B cell (primary cell): ENCODE measurements at regions not wholly inside any gene's neighbourhood (a gene's known extent, or its start where the extent isn't known, plus 50 kb on each side); places are given as distances from the start of the nearest gene placed in this dataset.

Source experiments
- ATAC-seq: fragments of 200-7000 bp; cut with Tn5 transposase; one replicate; pipeline ENCODE4 v1.10.0; 2021; ENCODE audit warnings: low read depth, mild to moderate bottlenecking, moderate number of reproducible peaks, moderate library complexity
- CTCF ChIA-PET: fragments of 350-600 bp; sonication (Branson Sonifier 250); formaldehyde crosslinking; loops from one replicate; lab custom pipeline; 2021; ENCODE audit warnings: antibody characterized with exemption, inconsistent platforms; lab: Charles Lee
- POLR2A ChIA-PET: fragments of 350-600 bp; sonication (Branson Sonifier 250); formaldehyde crosslinking; loops from one replicate; lab custom pipeline; 2021; ENCODE audit warnings: antibody characterized with exemption; lab: Charles Lee
- DNase-seq: peaks from one replicate; pipeline ENCODE4 v3.0.0; 2013
- H2AFZ ChIP-seq: 2 replicates; pipeline ENCODE4 v1.6.1; 2012; ENCODE audit warnings: mild to moderate bottlenecking, low read depth, low read length; ENCODE audit not compliant: insufficient read depth, poor library complexity, severe bottlenecking
- H3K27ac ChIP-seq, 2 donors: 1 replicate in 1 of 2; 2 replicates in 1 of 2; pipeline ENCODE4 v1.5.1; 2012 to 2013; ENCODE audit warnings: low read length in 2 of 2, mild to moderate bottlenecking in 2 of 2, moderate library complexity in 1 of 2
- H3K27me3 ChIP-seq, 4 experiments: fragments of 200-600 bp in 1 of 4; sonication (generic) in 1 of 4; replicated peaks in 1 of 4; 1 replicate in 2 of 4; 2 replicates in 2 of 4; pipeline versions ENCODE4 v1.6.1 to v1.7.0; 2013 to 2016; ENCODE audit warnings: low read length in 3 of 4, mild to moderate bottlenecking in 2 of 4, mixed read lengths in 1 of 4, moderate library complexity in 1 of 4; ENCODE audit not compliant: insufficient read depth in 4 of 4, control insufficient read depth in 3 of 4; ENCODE audit errors: control extremely low read depth in 1 of 4
- H3K36me3 ChIP-seq, 2 experiments: replicated peaks in 1 of 2; 1 replicate in 1 of 2; 2 replicates in 1 of 2; pipeline versions ENCODE4 v1.6.1 to v1.7.1; 2013; ENCODE audit warnings: low read length in 1 of 2; ENCODE audit not compliant: insufficient read depth in 2 of 2, control insufficient read depth in 1 of 2; ENCODE audit errors: control extremely low read depth in 1 of 2, extremely low read depth in 1 of 2
- H3K4me1 ChIP-seq, 2 donors: fragments of 200-600 bp in 1 of 2; sonication (generic) in 1 of 2; 1 replicate in 1 of 2; 2 replicates in 1 of 2; pipeline versions ENCODE4 v1.5.1 to v1.6.1; 2013 to 2017; ENCODE audit warnings: low read length in 2 of 2; ENCODE audit not compliant: control insufficient read depth in 2 of 2, insufficient read depth in 2 of 2
- H3K4me2 ChIP-seq: replicated peaks from 2 replicates; pipeline ENCODE3; 2012; ENCODE audit warnings: mild to moderate bottlenecking, low read depth, low read length; ENCODE audit not compliant: poor library complexity, severe bottlenecking
- H3K4me3 ChIP-seq, 5 experiments: fragments of 200-600 bp in 1 of 5; sonication (generic) in 1 of 5; 1 replicate in 3 of 5; 2 replicates in 2 of 5; pipeline versions ENCODE4 v1.5.1 to v1.7.0; 2011 to 2016; ENCODE audit warnings: low read length in 4 of 5, mild to moderate bottlenecking in 4 of 5, low read depth in 2 of 5, control low read depth in 1 of 5, moderate library complexity in 1 of 5; ENCODE audit not compliant: insufficient read depth in 1 of 5; ENCODE audit errors: control extremely low read depth in 1 of 5, extremely low read depth in 1 of 5
- H3K79me2 ChIP-seq: fragments of 200-600 bp; sonication (generic); one replicate; pipeline ENCODE4 v1.6.0; 2016; ENCODE audit warnings: low read length; ENCODE audit not compliant: control insufficient read depth, insufficient read depth
- H3K9ac ChIP-seq: fragments of 200-600 bp; sonication (generic); 2 replicates; pipeline ENCODE4 v1.6.1; 2017; ENCODE audit warnings: mild to moderate bottlenecking, low read length, moderate library complexity
- H3K9me3 ChIP-seq, 3 donors: one replicate each; pipeline versions ENCODE4 v1.6.1 to v1.7.1; 2013; ENCODE audit warnings: low read length in 2 of 3; ENCODE audit not compliant: control insufficient read depth in 2 of 3, insufficient read depth in 1 of 3; ENCODE audit errors: control extremely low read depth in 1 of 3
- H4K20me1 ChIP-seq: 2 replicates; pipeline ENCODE4 v1.6.0; 2012; ENCODE audit warnings: mild to moderate bottlenecking, low read length; ENCODE audit not compliant: insufficient read depth, control insufficient read depth, poor library complexity, severe bottlenecking
- H3K27ac Mint-ChIP-seq: one replicate; pipeline ENCODE4 v1.8.0; 2021; ENCODE audit warnings: mixed read lengths
- H3K27me3 Mint-ChIP-seq: one replicate; pipeline ENCODE4 v1.8.0; 2021; ENCODE audit warnings: mixed read lengths
- H3K4me1 Mint-ChIP-seq: one replicate; pipeline ENCODE4 v1.8.0; 2021; ENCODE audit warnings: mixed read lengths
- H3K4me3 Mint-ChIP-seq: one replicate; pipeline ENCODE4 v1.8.0; 2021; ENCODE audit warnings: mixed read lengths
- H3K9me3 Mint-ChIP-seq: one replicate; pipeline ENCODE4 v1.8.0; 2022; ENCODE audit warnings: mixed read lengths; ENCODE audit not compliant: insufficient read depth
- EZH2 ChIP-seq: IDR thresholded peaks from 2 replicates; pipeline ENCODE4 v1.6.1; 2012; ENCODE audit warnings: borderline replicate concordance, low read depth, mild to moderate bottlenecking, moderate library complexity, low read length; ENCODE audit not compliant: insufficient read depth, poor library complexity, severe bottlenecking
- WGBS: methylation state at CpG from one replicate; pipeline ENCODE4 v1.1.5; 2013; ENCODE audit warnings: missing lambda C conversion rate; ENCODE audit not compliant: insufficient coverage; 5-methylcytosine and 5-hydroxymethylcytosine counted together
- intact Hi-C: fragments of 100-400 bp; cut with micrococcal nuclease; formaldehyde crosslinking; loops from one replicate; pipeline ENCODE4 v1.10.0; 2022
- TF ChIP-seq, protein P1 (sequence below): fragments of 200-600 bp; IDR thresholded peaks from one replicate; pipeline ENCODE4 v1.8.0; 2022; ENCODE audit warnings: antibody characterized with exemption, mild to moderate bottlenecking

GRCh38 chr7:155195939-155196523 lies 101.6 kb upstream of the INSIG1 start:
- H3K4me3 ChIP-seq, result no peak overlapping the region
- no peaks in the 10 kb centered on the region for H3K79me2 ChIP-seq
- no peaks in the 10 kb centered on the region for H3K27me3 ChIP-seq
- Mint-ChIP-seq H3K27me3 (peaks cover under 1% of the 10 kb centered on the region), H3K4me3 (no peak overlapping the region), H3K9me3 (peaks cover 12% of the 10 kb centered on the region), H3K27ac (no peak overlapping the region), H3K4me1 (peaks cover 2% of the 10 kb centered on the region)
- ChIA-PET CTCF (interaction anchor here (0.6 kb wide), 1 partner anchor 10 kb away, joined by 3 read pairs; no protein-coding TSS in a partner anchor), POLR2A (no interaction called here)
- H3K36me3 ChIP-seq, result no peaks in the 10 kb centered on the region
- no peaks in the 10 kb centered on the region for H4K20me1 ChIP-seq
- DNase-seq (no peak), ATAC-seq (no peak)
- no peak overlapping the region for H2AFZ ChIP-seq
- no peaks in the 10 kb centered on the region for H3K4me1 ChIP-seq
- WGBS, result no CpG with 5 or more reads among the region's 1 CpG
- peaks cover 2 to 22% (median 19%) of the 10 kb centered on the region in 3 donors for H3K9me3 ChIP-seq
- intact Hi-C loops, result no loop called here
- no peak overlapping the region for H3K9ac ChIP-seq
- H3K4me2 ChIP-seq, result no peak overlapping the region
- TF ChIP-seq, protein P1, sequence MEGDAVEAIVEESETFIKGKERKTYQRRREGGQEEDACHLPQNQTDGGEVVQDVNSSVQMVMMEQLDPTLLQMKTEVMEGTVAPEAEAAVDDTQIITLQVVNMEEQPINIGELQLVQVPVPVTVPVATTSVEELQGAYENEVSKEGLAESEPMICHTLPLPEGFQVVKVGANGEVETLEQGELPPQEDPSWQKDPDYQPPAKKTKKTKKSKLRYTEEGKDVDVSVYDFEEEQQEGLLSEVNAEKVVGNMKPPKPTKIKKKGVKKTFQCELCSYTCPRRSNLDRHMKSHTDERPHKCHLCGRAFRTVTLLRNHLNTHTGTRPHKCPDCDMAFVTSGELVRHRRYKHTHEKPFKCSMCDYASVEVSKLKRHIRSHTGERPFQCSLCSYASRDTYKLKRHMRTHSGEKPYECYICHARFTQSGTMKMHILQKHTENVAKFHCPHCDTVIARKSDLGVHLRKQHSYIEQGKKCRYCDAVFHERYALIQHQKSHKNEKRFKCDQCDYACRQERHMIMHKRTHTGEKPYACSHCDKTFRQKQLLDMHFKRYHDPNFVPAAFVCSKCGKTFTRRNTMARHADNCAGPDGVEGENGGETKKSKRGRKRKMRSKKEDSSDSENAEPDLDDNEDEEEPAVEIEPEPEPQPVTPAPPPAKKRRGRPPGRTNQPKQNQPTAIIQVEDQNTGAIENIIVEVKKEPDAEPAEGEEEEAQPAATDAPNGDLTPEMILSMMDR, result no peak
- no peak for TF ChIP-seq EZH2
- H3K27ac ChIP-seq, result no peak overlapping the region

DNA sequence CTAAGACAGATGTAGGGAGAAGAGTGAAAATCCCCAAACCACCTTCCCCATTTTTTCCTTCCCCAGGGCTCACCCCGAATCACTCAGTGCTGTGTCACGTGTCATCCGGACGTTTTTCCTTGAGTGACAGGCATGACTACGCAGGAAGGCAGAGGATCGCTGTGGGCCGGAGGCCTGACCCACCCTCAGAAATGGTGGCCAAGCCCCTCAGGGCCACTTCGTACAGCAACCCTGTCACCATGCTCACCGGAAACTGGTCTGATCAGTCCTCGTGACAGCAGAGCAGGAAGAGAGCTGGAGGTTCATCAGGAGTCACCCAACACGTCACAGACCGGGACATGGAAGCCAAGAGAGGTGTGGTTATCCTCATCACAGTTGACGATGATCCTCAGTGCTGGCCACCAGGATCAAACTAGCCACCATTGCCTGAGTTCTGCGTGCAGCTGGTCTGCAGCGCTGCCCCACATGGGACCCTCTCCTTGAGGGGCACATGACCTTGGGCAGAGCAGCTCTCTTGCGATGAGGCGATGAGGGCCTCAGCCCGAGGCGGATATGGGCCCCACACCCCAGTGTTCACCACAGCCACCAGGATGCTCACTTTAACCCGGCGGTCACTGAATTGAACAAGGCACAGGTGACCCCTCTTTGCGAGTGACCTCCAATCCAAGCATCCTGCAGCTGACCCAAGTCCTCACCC lies 99.3 kb upstream of the INSIG1 start:
- Mint-ChIP-seq H3K27me3 (no peaks in the 10 kb centered on the region), H3K4me1 (peaks cover 2% of the 10 kb centered on the region), H3K4me3 (no peak overlapping the region), H3K9me3 (peaks cover 12% of the 10 kb centered on the region), H3K27ac (no peak overlapping the region)
- 92% methylated on average over 21 of the region's 22 CpGs for WGBS
- peaks cover 2 to 28% (median 19%) of the 10 kb centered on the region in 3 donors for H3K9me3 ChIP-seq
- CTCF ChIA-PET, result no interaction called here
- no peak overlapping the region for H3K4me2 ChIP-seq
- ATAC-seq (no peak), DNase-seq (no peak)
- H2AFZ ChIP-seq, result no peak overlapping the region
- no peak overlapping the region for H3K9ac ChIP-seq
- no peak overlapping the region for H3K4me3 ChIP-seq
- H3K27me3 ChIP-seq, result no peaks in the 10 kb centered on the region
- H3K4me1 ChIP-seq, result no peaks in the 10 kb centered on the region
- no peaks in the 10 kb centered on the region for H4K20me1 ChIP-seq
- no peaks in the 10 kb centered on the region for H3K36me3 ChIP-seq
- POLR2A ChIA-PET, result no interaction called here
- H3K79me2 ChIP-seq, result no peaks in the 10 kb centered on the region
- H3K27ac ChIP-seq, result no peak overlapping the region
- no peak for TF ChIP-seq EZH2
- TF ChIP-seq, protein P1, result no peak
- intact Hi-C loops, result no loop called here
